ENCODE measurements at regions not wholly inside any gene's neighbourhood (a gene's known extent, or its start where the extent isn't known, plus 50 kb on each side); places are given as distances from the start of the nearest gene placed in this dataset.

- Histone ChIP-seq H3K79me2 (ENCODE audit: insufficient read depth, low read length) (no peaks in the 10 kb centered on the region), H2AK5ac (ENCODE audit: insufficient read length, low read length) (no peak overlapping the region), H2BK12ac (ENCODE audit: insufficient read length, low read depth, low read length) (no peak overlapping the region), H3K23me2 (ENCODE audit: insufficient read length, low read depth, low read length, poor library complexity, severe bottlenecking) (no peaks in the 10 kb centered on the region), H3K79me1 (ENCODE audit: insufficient read depth, low read depth, low read length, poor library complexity, severe bottlenecking) (no peaks in the 10 kb centered on the region), H3K18ac (ENCODE audit: insufficient read length, low read depth, low read length) (no peak overlapping the region), H2BK15ac (ENCODE audit: low read depth, low read length) (no peak overlapping the region), H3K56ac (ENCODE audit: insufficient read length, low read depth, low read length) (no peak overlapping the region), H3K27me3 (ENCODE audit: insufficient read depth, low read length) (no peaks in the 10 kb centered on the region), H3K4ac (ENCODE audit: low read depth, low read length) (no peak overlapping the region), H2BK20ac (ENCODE audit: low read depth, low read length, poor library complexity, severe bottlenecking) (no peak overlapping the region), H4K91ac (ENCODE audit: insufficient read length, low read depth, low read length) (no peak overlapping the region), H2BK5ac (ENCODE audit: insufficient read length, low read length) (no peak overlapping the region), H4K5ac (ENCODE audit: insufficient read length, low read depth, low read length) (no peak overlapping the region), H2AFZ (ENCODE audit: low read length) (no peak overlapping the region), H3K4me1 (ENCODE audit: insufficient read depth, low read length) (no peaks in the 10 kb centered on the region), H2BK120ac (ENCODE audit: low read depth, low read length, poor library complexity, severe bottlenecking) (no peak overlapping the region), H3T11ph (ENCODE audit: low read length) (no peak overlapping the region), H4K8ac (replicated peaks; ENCODE audit: insufficient read length, low read depth, low read length) (no peak overlapping the region), H3K4me2 (ENCODE audit: insufficient read depth, insufficient read length, low read length) (no peak overlapping the region), H3K9me3 (ENCODE audit: control insufficient read depth, low read depth, low read length) (no peaks in the 10 kb centered on the region), H3K9ac (ENCODE audit: extremely low read depth, insufficient read length, low read length) (no peak overlapping the region), H3K27ac (ENCODE audit: insufficient read length, low read depth, low read length) (no peak overlapping the region), H3K14ac (ENCODE audit: insufficient read depth, low read length) (no peak overlapping the region), H3K23ac (ENCODE audit: insufficient read length, low read depth, low read length) (no peak overlapping the region), H4K20me1 (ENCODE audit: control insufficient read depth, insufficient read depth, insufficient read length) (no peaks in the 10 kb centered on the region)
- no CpG with 5 or more reads among the region's 4 CpGs for WGBS (ENCODE audit: extremely low coverage, insufficient read length, low lambda C conversion rate)
- no peak for TF ChIP-seq CTCF (conservative IDR thresholded peaks at IDR 0.05)
- no peaks in the 10 kb centered on the region for H3K36me3 Mint-ChIP-seq (ENCODE audit: insufficient read depth in 1 of 3, low read depth in 3 of 3)
- H3K9me3 Mint-ChIP-seq, result peaks cover 3 to 9% of the 10 kb centered on the region in 2 experiments; a peak in 4 of 5 replicates
- H3K27me3 Mint-ChIP-seq (ENCODE audit: low read depth), result peaks cover 3% of the 10 kb centered on the region; the same call in 1 of the 2 replicates
- H3K4me1 Mint-ChIP-seq, result peaks cover 6 to 18% of the 10 kb centered on the region in 2 experiments
- DNase-seq, result no peak
- no peak overlapping the region for H3K4me3 Mint-ChIP-seq
- H3K27ac Mint-ChIP-seq, result no peak overlapping the region
Observed at GRCh38 chr18:24570716-24571115, 110.3 kb downstream of the HRH4 start.
